HG03159 (cell line): ENCODE measurements at regions not wholly inside any gene's neighbourhood (a gene's known extent, or its start where the extent isn't known, plus 50 kb on each side); places are given as distances from the start of the nearest gene placed in this dataset.

Experiments
- ATAC-seq: cut with Tn5 transposase; IDR thresholded peaks from one replicate; pipeline ENCODE4 v1.9.1; 2021; ENCODE audit warnings: mild to moderate bottlenecking, moderate library complexity; ENCODE audit not compliant: unreplicated experiment

GRCh38 chr20:7237251-7237650 is 469.8 kb downstream of the BMP2 start:
- ATAC-seq: no peak

GRCh38 chr20:7240490-7240889 is 473.0 kb downstream of the BMP2 start:
- no peak for ATAC-seq

- no peak for ATAC-seq
These were observed 481.1 kb downstream of the BMP2 start for GRCh38 chr20:7248281-7249201.

GRCh38 chr20:7250337-7250736 is 482.9 kb downstream of the BMP2 start:
- ATAC-seq: no peak

- no peak for ATAC-seq
These were observed 489.6 kb downstream of the BMP2 start for GRCh38 chr20:7257099-7257498.

- no peak for ATAC-seq
These were observed 490.4 kb downstream of the BMP2 start for GRCh38 chr20:7257692-7258466.

GRCh38 chr20:7262803-7263202 is 495.3 kb downstream of the BMP2 start:
- no peak for ATAC-seq

- no peak for ATAC-seq
These were observed 496.7 kb downstream of the BMP2 start for GRCh38 chr20:7264137-7264536.

GRCh38 chr20:7269452-7269851 is 502.0 kb downstream of the BMP2 start:
- no peak for ATAC-seq

GRCh38 chr20:7272512-7272911 is 505.0 kb downstream of the BMP2 start:
- no peak for ATAC-seq

- no peak for ATAC-seq
These were observed 507.4 kb downstream of the BMP2 start for GRCh38 chr20:7274870-7275269.

- ATAC-seq: no peak
These were observed 508.3 kb downstream of the BMP2 start for GRCh38 chr20:7275645-7276237.

- peak; percentile 89 for ATAC-seq
These were observed 518.6 kb downstream of the BMP2 start for GRCh38 chr20:7285918-7286556.

GRCh38 chr20:7291323-7291943 is 523.9 kb downstream of the BMP2 start:
- ATAC-seq: no peak

GRCh38 chr20:7291946-7292345 is 524.5 kb downstream of the BMP2 start:
- no peak for ATAC-seq

GRCh38 chr20:7294816-7295360 is 527.4 kb downstream of the BMP2 start:
- ATAC-seq: no peak

GRCh38 chr20:7301807-7302206 is 534.3 kb downstream of the BMP2 start:
- no peak for ATAC-seq

GRCh38 chr20:7302250-7302649 is 534.8 kb downstream of the BMP2 start:
- no peak for ATAC-seq

GRCh38 chr20:7305976-7306375 is 538.5 kb downstream of the BMP2 start:
- ATAC-seq: no peak

- ATAC-seq: no peak
These were observed 540.7 kb downstream of the BMP2 start for GRCh38 chr20:7308163-7308562.
